MM.1S (cell line): ENCODE measurements at regions not wholly inside any gene's neighbourhood (a gene's known extent, or its start where the extent isn't known, plus 50 kb on each side); places are given as distances from the start of the nearest gene placed in this dataset.

Experiments used
- DNase-seq: peaks from one replicate; pipeline ENCODE4 v3.0.0-alpha.2; 2015
- H2AFZ ChIP-seq: fragments of 300-600 bp; sonication (generic); 2 replicates; pipeline ENCODE4 v1.6.0; 2016; ENCODE audit warnings: antibody characterized with exemption, low read length
- H3F3A ChIP-seq: fragments of 300-600 bp; sonication (generic); 2 replicates; pipeline ENCODE4 v1.6.1; 2016; ENCODE audit warnings: mild to moderate bottlenecking, antibody characterized with exemption, low read length, moderate library complexity, mixed read lengths; ENCODE audit not compliant: insufficient read depth
- H3K27ac ChIP-seq: fragments of 300-600 bp; sonication (generic); 2 replicates; pipeline ENCODE4 v1.5.1; 2016; ENCODE audit warnings: mild to moderate bottlenecking, low read length
- H3K27me3 ChIP-seq: fragments of 300-600 bp; sonication (generic); replicated peaks from 2 replicates; pipeline ENCODE4 v1.6.0; 2016; ENCODE audit warnings: low read length; ENCODE audit not compliant: insufficient read depth
- H3K36me3 ChIP-seq: fragments of 300-600 bp; sonication (generic); replicated peaks from 2 replicates; pipeline ENCODE4 v1.6.1; 2016; ENCODE audit warnings: mild to moderate bottlenecking, low read length, mixed read lengths; ENCODE audit not compliant: insufficient read depth
- H3K4me1 ChIP-seq: fragments of 300-600 bp; sonication (generic); 2 replicates; pipeline ENCODE4 v1.6.1; 2016; ENCODE audit warnings: low read length, mixed read lengths
- H3K4me2 ChIP-seq: fragments of 300-600 bp; sonication (generic); 2 replicates; pipeline ENCODE4 v1.6.0; 2016; ENCODE audit warnings: low read depth, low read length
- H3K4me3 ChIP-seq: fragments of 300-600 bp; sonication (generic); 2 replicates; pipeline ENCODE4 v1.5.1; 2016; ENCODE audit warnings: low read length, mixed read lengths
- H3K79me2 ChIP-seq: fragments of 300-600 bp; sonication (generic); 2 replicates; pipeline ENCODE4 v1.6.1; 2016; ENCODE audit warnings: mixed run types, low read length, mixed read lengths
- H3K9ac ChIP-seq: fragments of 300-600 bp; sonication (generic); 2 replicates; pipeline ENCODE4 v1.6.1; 2016; ENCODE audit warnings: low read length, mixed read lengths
- H3K9me2 ChIP-seq: fragments of 300-600 bp; sonication (generic); replicated peaks from 2 replicates; pipeline ENCODE4 v1.6.1; 2016; ENCODE audit warnings: mild to moderate bottlenecking, low read length, mixed read lengths; ENCODE audit not compliant: insufficient read depth
- H3K9me3 ChIP-seq: fragments of 300-600 bp; sonication (generic); replicated peaks from 2 replicates; pipeline ENCODE4 v1.6.1; 2016; ENCODE audit warnings: mild to moderate bottlenecking, low read length, mixed read lengths; ENCODE audit not compliant: insufficient read depth
- H4K20me1 ChIP-seq: fragments of 300-600 bp; sonication (generic); 2 replicates; pipeline ENCODE4 v1.6.1; 2016; ENCODE audit warnings: mild to moderate bottlenecking, low read length, moderate library complexity, mixed read lengths; ENCODE audit not compliant: insufficient read depth
- CTCF ChIP-seq: fragments of 300-600 bp; sonication (generic); IDR thresholded peaks from 2 replicates; pipeline ENCODE4 v1.5.1; 2016; ENCODE audit warnings: antibody characterized with exemption, low read length, mixed read lengths
- EZH2 ChIP-seq: fragments of 300-600 bp; sonication (generic); optimal IDR thresholded peaks from 2 replicates; pipeline ENCODE3; 2017; ENCODE audit warnings: low read depth, mild to moderate bottlenecking, antibody characterized with exemption, low read length, mixed read lengths
- EZH2phosphoT487 ChIP-seq: fragments of 300-600 bp; sonication (generic); IDR thresholded peaks from 2 replicates; pipeline ENCODE4 v1.6.1; 2018; ENCODE audit warnings: antibody characterized with exemption, low read length

- DNase-seq: no peak
- H4K20me1 ChIP-seq: no peaks in the 10 kb centered on the region
- no peak overlapping the region for H2AFZ ChIP-seq
- H3K79me2 ChIP-seq: no peaks in the 10 kb centered on the region
- H3K27me3 ChIP-seq: no peaks in the 10 kb centered on the region; the same call in 1 of the 2 replicates
- H3K4me1 ChIP-seq: no peaks in the 10 kb centered on the region
- TF ChIP-seq EZH2: no peak
- TF ChIP-seq CTCF: no peak
- no peak for TF ChIP-seq EZH2phosphoT487
- H3K36me3 ChIP-seq: no peaks in the 10 kb centered on the region
- no peaks in the 10 kb centered on the region for H3K9me3 ChIP-seq
- no peaks in the 10 kb centered on the region for H3K9me2 ChIP-seq
- H3F3A ChIP-seq: no peaks in the 10 kb centered on the region
- no peak overlapping the region for H3K4me3 ChIP-seq
- H3K27ac ChIP-seq: no peak overlapping the region
- no peak overlapping the region for H3K9ac ChIP-seq
- H3K4me2 ChIP-seq: no peak overlapping the region
These were observed 120.8 kb downstream of the SOX1 start for GRCh38 chr13:112187527-112188297.

GRCh38 chr13:112188298-112188610 lies 121.3 kb downstream of the SOX1 start:
- Histone ChIP-seq H3K4me1 (no peaks in the 10 kb centered on the region), H3K9me3 (no peaks in the 10 kb centered on the region), H2AFZ (no peak overlapping the region), H3K9me2 (no peaks in the 10 kb centered on the region), H3K27ac (no peak overlapping the region), H4K20me1 (no peaks in the 10 kb centered on the region), H3K4me2 (no peak overlapping the region), H3K27me3 (no peaks in the 10 kb centered on the region; the same call in 1 of the 2 replicates), H3K79me2 (no peaks in the 10 kb centered on the region), H3K4me3 (no peak overlapping the region), H3K36me3 (no peaks in the 10 kb centered on the region), H3F3A (no peaks in the 10 kb centered on the region), H3K9ac (no peak overlapping the region)
- TF ChIP-seq EZH2: no peak
- TF ChIP-seq CTCF: no peak
- no peak for DNase-seq

GRCh38 chr13:112193463-112194166 lies 126.7 kb downstream of the SOX1 start:
- Histone ChIP-seq H3K9ac (no peak overlapping the region), H3F3A (no peaks in the 10 kb centered on the region), H3K9me2 (no peaks in the 10 kb centered on the region), H3K4me3 (no peak overlapping the region), H3K9me3 (no peaks in the 10 kb centered on the region), H3K27me3 (no peaks in the 10 kb centered on the region; the same call in 1 of the 2 replicates), H2AFZ (no peak overlapping the region), H3K27ac (no peak overlapping the region), H3K4me1 (no peaks in the 10 kb centered on the region), H3K79me2 (no peaks in the 10 kb centered on the region), H4K20me1 (no peaks in the 10 kb centered on the region), H3K4me2 (no peak overlapping the region), H3K36me3 (no peaks in the 10 kb centered on the region)
- TF ChIP-seq EZH2phosphoT487 (no peak), CTCF (no peak), EZH2 (no peak)
- DNase-seq: no peak
